Body of pancreas (tissue), 4 donors: ENCODE measurements at regions not wholly inside any gene's neighbourhood (a gene's known extent, or its start where the extent isn't known, plus 50 kb on each side); places are given as distances from the start of the nearest gene placed in this dataset.

ENCODE experiments used
- ATAC-seq: fragments of 150-250 bp; one replicate; pipeline ENCODE4 v1.9.1; 2016
- DNase-seq, 4 donors: peaks; one replicate each; pipeline ENCODE4 v3.0.0-alpha.2; 2019
- H3K27ac ChIP-seq, 4 donors: fragments of 200-600 bp; sonication (generic); 1 replicate in 3 of 4; 2 replicates in 1 of 4; pipeline versions ENCODE4 v1.5.1 to v1.6.1; 2016 to 2019; ENCODE audit warnings: mild to moderate bottlenecking in 1 of 4, mixed read lengths in 1 of 4, moderate library complexity in 1 of 4
- H3K27me3 ChIP-seq, 2 donors: fragments of 200-600 bp; sonication (generic); one replicate each; pipeline ENCODE4 v1.6.0; 2016; ENCODE audit warnings: mild to moderate bottlenecking in 1 of 2
- H3K36me3 ChIP-seq, 2 donors: fragments of 200-600 bp; sonication (generic); replicated peaks in 1 of 2; 2 replicates each; pipeline ENCODE4 v1.5.1; 2016; ENCODE audit warnings: low read depth in 2 of 2; ENCODE audit not compliant: insufficient read depth in 1 of 2
- H3K4me1 ChIP-seq: fragments of 200-600 bp; sonication (generic); one replicate; pipeline ENCODE4 v1.6.0; 2016
- H3K4me3 ChIP-seq, 2 donors: fragments of 200-600 bp; sonication (generic); 1 replicate in 1 of 2; 2 replicates in 1 of 2; pipeline ENCODE4 v1.5.1; 2016 to 2019
- H3K9me3 ChIP-seq, 3 donors: fragments of 200-600 bp; sonication (generic); 1 replicate in 2 of 3; 2 replicates in 1 of 3; pipeline ENCODE4 v1.5.1; 2016
- POLR2A ChIP-seq, 3 donors: fragments of 450-650 bp; IDR thresholded peaks; one replicate each; pipeline ENCODE4 v1.6.1; 2016; ENCODE audit warnings: antibody characterized with exemption in 3 of 3, mild to moderate bottlenecking in 2 of 3
- WGBS, 2 donors: methylation state at CpG; one replicate each; pipeline ENCODE4 v1.1.5; 2017; 5-methylcytosine and 5-hydroxymethylcytosine counted together
- intact Hi-C: fragments of 100-400 bp; cut with DNase I; formaldehyde crosslinking; loops from one replicate; pipeline ENCODE4 v1.15.1; 2023
- TF ChIP-seq, protein P1 (sequence below), 7 experiments: fragments of 450-650 bp in 4 of 7; fragments of 200-600 bp in 3 of 7; sonication (generic) in 3 of 7; IDR thresholded peaks; one replicate each; pipeline ENCODE4 v1.5.1; 2016 to 2019; ENCODE audit warnings: antibody characterized with exemption in 7 of 7

DNA sequence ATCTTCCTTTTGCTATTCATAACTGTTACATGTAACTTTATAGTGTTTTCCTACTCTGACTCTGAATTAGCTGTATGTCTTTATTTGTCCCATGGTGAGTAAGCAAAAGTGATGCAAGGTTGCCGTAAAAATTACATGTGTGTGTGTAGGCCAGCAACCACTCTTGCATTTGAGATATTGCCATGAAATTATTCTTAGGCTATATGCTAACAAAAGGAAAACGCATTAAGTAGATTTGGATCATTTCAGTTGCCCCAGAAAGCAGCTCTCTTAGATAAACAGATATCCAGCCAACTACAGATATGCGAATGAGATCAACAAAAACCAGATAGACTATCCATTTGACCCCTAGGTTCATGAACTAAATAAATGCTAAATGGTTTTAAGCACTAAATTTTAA is 73.6 kb downstream of the CYLC2 start:
- H3K27me3 ChIP-seq = no peaks in the 10 kb centered on the region
- intact Hi-C loops = no loop called here
- no peak for TF ChIP-seq POLR2A (IDR thresholded peaks at IDR 0.05)
- TF ChIP-seq, protein P1, sequence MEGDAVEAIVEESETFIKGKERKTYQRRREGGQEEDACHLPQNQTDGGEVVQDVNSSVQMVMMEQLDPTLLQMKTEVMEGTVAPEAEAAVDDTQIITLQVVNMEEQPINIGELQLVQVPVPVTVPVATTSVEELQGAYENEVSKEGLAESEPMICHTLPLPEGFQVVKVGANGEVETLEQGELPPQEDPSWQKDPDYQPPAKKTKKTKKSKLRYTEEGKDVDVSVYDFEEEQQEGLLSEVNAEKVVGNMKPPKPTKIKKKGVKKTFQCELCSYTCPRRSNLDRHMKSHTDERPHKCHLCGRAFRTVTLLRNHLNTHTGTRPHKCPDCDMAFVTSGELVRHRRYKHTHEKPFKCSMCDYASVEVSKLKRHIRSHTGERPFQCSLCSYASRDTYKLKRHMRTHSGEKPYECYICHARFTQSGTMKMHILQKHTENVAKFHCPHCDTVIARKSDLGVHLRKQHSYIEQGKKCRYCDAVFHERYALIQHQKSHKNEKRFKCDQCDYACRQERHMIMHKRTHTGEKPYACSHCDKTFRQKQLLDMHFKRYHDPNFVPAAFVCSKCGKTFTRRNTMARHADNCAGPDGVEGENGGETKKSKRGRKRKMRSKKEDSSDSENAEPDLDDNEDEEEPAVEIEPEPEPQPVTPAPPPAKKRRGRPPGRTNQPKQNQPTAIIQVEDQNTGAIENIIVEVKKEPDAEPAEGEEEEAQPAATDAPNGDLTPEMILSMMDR (IDR thresholded peaks at IDR 0.05) = no peak
- H3K9me3 ChIP-seq = no peaks in the 10 kb centered on the region
- ATAC-seq (no peak), DNase-seq (no peak)
- H3K4me1 ChIP-seq = no peaks in the 10 kb centered on the region
- WGBS, 2 donors = 65 to 73% methylated on average over 3 of the region's 3 CpGs
- no peak overlapping the region for H3K27ac ChIP-seq
- no peaks in the 10 kb centered on the region for H3K36me3 ChIP-seq
- no peak overlapping the region for H3K4me3 ChIP-seq

DNA sequence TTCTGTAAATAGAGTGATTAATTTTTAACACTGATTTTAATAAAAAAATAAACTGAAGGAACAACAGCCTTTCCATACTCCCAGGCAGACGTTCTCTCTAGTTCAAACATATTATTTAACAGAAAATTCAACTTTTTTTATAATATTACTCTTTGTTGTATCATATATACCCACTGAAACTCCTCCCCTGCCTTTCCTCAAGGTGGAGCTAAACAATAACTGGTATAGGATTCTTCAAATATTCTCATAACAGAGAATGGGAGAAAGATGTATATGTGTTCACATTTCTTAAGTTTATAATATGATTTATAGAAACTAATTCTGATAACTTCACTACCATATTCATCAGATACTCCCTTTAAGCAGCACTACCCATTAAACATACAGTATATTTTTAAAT is 83.4 kb downstream of the CYLC2 start:
- WGBS, 2 donors = 28 to 32% methylated on average over 1 of the region's 1 CpG
- Histone ChIP-seq H3K4me1 (no peaks in the 10 kb centered on the region), H3K4me3 (no peak overlapping the region), H3K9me3 (no peaks in the 10 kb centered on the region), H3K27me3 (no peaks in the 10 kb centered on the region), H3K36me3 (no peaks in the 10 kb centered on the region), H3K27ac (no peak overlapping the region)
- no peak for TF ChIP-seq POLR2A (IDR thresholded peaks at IDR 0.05)
- TF ChIP-seq, protein P1 (IDR thresholded peaks at IDR 0.05) = no peak
- ATAC-seq (no peak), DNase-seq (no peak)
- intact Hi-C loops = no loop called here

DNA sequence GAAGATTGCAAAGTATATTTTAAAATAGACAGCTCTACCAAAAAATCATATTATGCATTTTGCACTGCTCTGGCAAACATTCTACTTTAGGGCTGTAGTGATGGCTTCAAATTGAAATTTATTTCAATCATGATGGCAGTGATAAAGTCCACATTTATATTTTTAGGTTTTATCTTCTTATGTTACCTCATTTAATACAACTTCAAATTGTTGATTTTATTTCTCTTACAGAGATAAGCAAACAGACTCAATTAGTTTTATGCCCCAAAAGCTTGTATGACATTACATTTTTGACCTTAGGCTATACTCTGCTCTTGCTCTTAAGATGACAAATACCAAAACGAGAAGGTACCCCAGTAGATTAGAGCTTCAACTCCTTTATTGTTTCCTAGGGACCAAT is 87.4 kb downstream of the CYLC2 start:
- H3K9me3 ChIP-seq = no peaks in the 10 kb centered on the region
- H3K4me1 ChIP-seq = no peaks in the 10 kb centered on the region
- no peak for DNase-seq
- H3K36me3 ChIP-seq = no peaks in the 10 kb centered on the region
- TF ChIP-seq POLR2A (IDR thresholded peaks at IDR 0.05) = no peak
- TF ChIP-seq, protein P1 (IDR thresholded peaks at IDR 0.05) = no peak
- no peak for ATAC-seq
- H3K27me3 ChIP-seq = no peaks in the 10 kb centered on the region
- no peak overlapping the region for H3K27ac ChIP-seq
- H3K4me3 ChIP-seq = no peak overlapping the region
- 23 to 38% methylated on average over 1 of the region's 1 CpG for WGBS, 2 donors
- intact Hi-C loops = no loop called here

DNA sequence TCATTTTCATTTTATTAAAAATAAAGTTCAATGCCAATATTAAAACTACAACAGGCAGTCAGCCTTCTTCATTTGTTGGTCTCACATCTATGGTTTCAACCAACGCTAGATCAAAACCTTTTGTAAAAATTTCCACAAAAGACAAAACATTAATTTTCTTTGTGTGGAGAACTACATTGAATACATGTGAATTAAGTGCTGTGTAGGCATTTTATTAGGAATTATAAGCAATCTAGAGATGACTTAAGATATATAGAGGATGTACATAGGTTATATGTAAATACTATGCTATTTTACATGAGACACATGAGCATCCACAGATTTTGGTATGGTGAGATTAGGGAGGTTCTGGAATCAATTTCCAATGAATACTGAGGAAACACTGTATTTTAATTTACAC is 94.2 kb downstream of the CYLC2 start:
- H3K27me3 ChIP-seq = no peaks in the 10 kb centered on the region
- ATAC-seq (no peak), DNase-seq (no peak)
- H3K36me3 ChIP-seq = no peaks in the 10 kb centered on the region
- intact Hi-C loops = no loop called here
- no peak overlapping the region for H3K27ac ChIP-seq
- WGBS, 2 donors = 81 to 88% methylated on average over 1 of the region's 1 CpG
- no peak for TF ChIP-seq POLR2A (IDR thresholded peaks at IDR 0.05)
- TF ChIP-seq, protein P1 (IDR thresholded peaks at IDR 0.05) = no peak
- no peak overlapping the region for H3K4me3 ChIP-seq
- no peaks in the 10 kb centered on the region for H3K9me3 ChIP-seq
- no peaks in the 10 kb centered on the region for H3K4me1 ChIP-seq

DNA sequence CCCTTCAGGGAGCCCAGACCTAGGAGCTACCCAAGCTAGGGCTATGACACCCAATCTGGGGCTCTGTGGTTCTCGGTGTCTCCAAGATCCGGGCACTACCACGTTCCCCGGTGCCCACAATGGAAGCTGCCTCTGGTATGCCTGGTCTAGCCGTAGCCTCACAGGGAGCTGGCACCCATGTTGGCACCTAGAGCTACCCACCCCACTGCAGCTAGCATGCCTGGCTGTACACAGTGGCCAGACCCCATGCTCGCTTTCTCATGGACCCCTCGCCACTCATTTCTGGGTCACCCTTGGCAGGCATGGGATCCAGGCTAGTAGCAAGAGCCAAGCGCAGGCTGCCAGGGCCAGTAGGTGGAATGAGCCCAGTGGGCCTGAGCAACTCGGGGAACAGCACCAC is 109.0 kb downstream of the CYLC2 start:
- Histone ChIP-seq H3K9me3 (no peaks in the 10 kb centered on the region), H3K4me3 (no peak overlapping the region), H3K4me1 (no peaks in the 10 kb centered on the region), H3K36me3 (no peaks in the 10 kb centered on the region), H3K27me3 (no peaks in the 10 kb centered on the region), H3K27ac (no peak overlapping the region)
- no peak for ATAC-seq
- TF ChIP-seq POLR2A (IDR thresholded peaks at IDR 0.05) = no peak
- TF ChIP-seq, protein P1 (IDR thresholded peaks at IDR 0.05) = no peak
- 76 to 82% methylated on average over 9 of the region's 9 CpGs for WGBS, 2 donors
- intact Hi-C loops = no loop called here
- no peak for DNase-seq
